GM12873 (cell line): ENCODE measurements at regions not wholly inside any gene's neighbourhood (a gene's known extent, or its start where the extent isn't known, plus 50 kb on each side); places are given as distances from the start of the nearest gene placed in this dataset.

Source experiments
- CTCF ChIP-seq: IDR thresholded peaks from 2 replicates; pipeline ENCODE4 v1.5.1; 2012; ENCODE audit warnings: low read depth, mild to moderate bottlenecking, moderate library complexity, low read length, control low read depth; ENCODE audit not compliant: insufficient read depth; ENCODE audit errors: missing control alignments

GRCh38 chr15:35695003-35695402, 149.0 kb upstream of the DPH6 start:
- TF ChIP-seq CTCF: no peak

GRCh38 chr15:35696767-35697231, 150.8 kb upstream of the DPH6 start:
- TF ChIP-seq CTCF: no peak

GRCh38 chr15:35697549-35698299, 151.8 kb upstream of the DPH6 start:
- TF ChIP-seq CTCF: no peak

GRCh38 chr15:35698331-35698730, 152.4 kb upstream of the DPH6 start:
- TF ChIP-seq CTCF: no peak

- no peak for TF ChIP-seq CTCF
These were observed 153.1 kb upstream of the DPH6 start for GRCh38 chr15:35698966-35699575.

- TF ChIP-seq CTCF: no peak
These were observed 155.6 kb upstream of the DPH6 start for GRCh38 chr15:35701402-35702046.

- no peak for TF ChIP-seq CTCF
These were observed 157.1 kb upstream of the DPH6 start for GRCh38 chr15:35702946-35703495.
